SK-N-SH treated with all-trans-retinoic acid at 6 μM for 48 hours (cell line): ENCODE measurements at regions not wholly inside any gene's neighbourhood (a gene's known extent, or its start where the extent isn't known, plus 50 kb on each side); places are given as distances from the start of the nearest gene placed in this dataset.
A peak's percentile ranks its signal among the peaks of the same experiment; 100 is the strongest.

ENCODE experiments used
- ATAC-seq: fragments of 200-7000 bp; cut with Tn5 transposase; 3 replicates; pipeline ENCODE4 v1.9.1; 2020; ENCODE audit warnings: mild to moderate bottlenecking, moderate library complexity
- BACH2 ChIP-seq: fragments of 250-450 bp; sonication (Bioruptor Pico); IDR thresholded peaks from 2 replicates; pipeline ENCODE4 v1.9.0; 2021; ENCODE audit warnings: mild to moderate bottlenecking, borderline replicate concordance
- CSDC2 ChIP-seq: fragments of 250-450 bp; sonication (Bioruptor Pico); IDR thresholded peaks from 2 replicates; pipeline ENCODE4 v1.5.0; 2020; ENCODE audit warnings: mild to moderate bottlenecking, moderate library complexity
- ESRRG ChIP-seq: fragments of 250-450 bp; sonication (Bioruptor Pico); IDR thresholded peaks from 2 replicates; pipeline ENCODE4 v1.6.1; 2021; ENCODE audit warnings: mild to moderate bottlenecking
- GLIS3 ChIP-seq: fragments of 250-450 bp; sonication (Bioruptor Pico); IDR thresholded peaks from 2 replicates; pipeline ENCODE4 v1.5.0; 2020; ENCODE audit warnings: mild to moderate bottlenecking, moderate library complexity
- ISL1 ChIP-seq: fragments of 250-450 bp; sonication (Bioruptor Pico); IDR thresholded peaks from 2 replicates; pipeline ENCODE4 v2.1.2; 2022; ENCODE audit warnings: mild to moderate bottlenecking, moderate library complexity
- OSR1 ChIP-seq: fragments of 250-450 bp; sonication (Bioruptor Pico); IDR thresholded peaks from 2 replicates; pipeline ENCODE4 v1.8.0; 2022; ENCODE audit warnings: moderate library complexity, mild to moderate bottlenecking, inconsistent platforms
- PATZ1 ChIP-seq: fragments of 250-450 bp; sonication (Bioruptor Pico); IDR thresholded peaks from 2 replicates; pipeline ENCODE4 v1.8.0; 2020; ENCODE audit warnings: mild to moderate bottlenecking, moderate library complexity, borderline replicate concordance
- PPARA ChIP-seq: fragments of 250-450 bp; sonication (Bioruptor Pico); IDR thresholded peaks from 2 replicates; pipeline ENCODE4 v1.5.0; 2020; ENCODE audit warnings: mild to moderate bottlenecking, borderline replicate concordance
- RARB ChIP-seq: fragments of 250-450 bp; sonication (Bioruptor Pico); IDR thresholded peaks from 2 replicates; pipeline ENCODE4 v1.8.0; 2021; ENCODE audit warnings: mild to moderate bottlenecking, moderate library complexity
- SNAI2 ChIP-seq: fragments of 250-450 bp; sonication (Bioruptor Pico); IDR thresholded peaks from 2 replicates; pipeline ENCODE4 v1.5.0; 2020; ENCODE audit warnings: mild to moderate bottlenecking, moderate library complexity
- TCF4 ChIP-seq: fragments of 250-450 bp; sonication (Bioruptor Pico); IDR thresholded peaks from 2 replicates; pipeline ENCODE4 v1.8.0; 2021; ENCODE audit warnings: mild to moderate bottlenecking, moderate library complexity, borderline replicate concordance
- ZC3H10 ChIP-seq: fragments of 250-450 bp; sonication (Bioruptor Pico); IDR thresholded peaks from 2 replicates; pipeline ENCODE4 v1.5.1; 2021; ENCODE audit warnings: mild to moderate bottlenecking, moderate library complexity
- ZFP3 ChIP-seq: fragments of 250-450 bp; sonication (Bioruptor Pico); IDR thresholded peaks from 2 replicates; pipeline ENCODE4 v1.5.0; 2020; ENCODE audit warnings: mild to moderate bottlenecking, moderate library complexity
- ZFP30 ChIP-seq: fragments of 450-650 bp; formaldehyde crosslinking; IDR thresholded peaks from 2 replicates; pipeline ENCODE4 v1.5.0; 2022; ENCODE audit warnings: mild to moderate bottlenecking, moderate library complexity
- ZNF565 ChIP-seq: fragments of 450-650 bp; formaldehyde crosslinking; conservative IDR thresholded peaks from 2 replicates; pipeline ENCODE4 v1.5.0; 2020; ENCODE audit warnings: low read depth, mild to moderate bottlenecking, moderate library complexity
- ZNF70 ChIP-seq: fragments of 450-650 bp; formaldehyde crosslinking; IDR thresholded peaks from 2 replicates; pipeline ENCODE4 v1.5.0; 2020; ENCODE audit warnings: mild to moderate bottlenecking, moderate library complexity
- TF ChIP-seq, protein P1 (sequence below): fragments of 250-450 bp; sonication (Bioruptor Pico); IDR thresholded peaks from 2 replicates; pipeline ENCODE4 v1.5.0; 2020; ENCODE audit warnings: mild to moderate bottlenecking, moderate library complexity
- TF ChIP-seq, protein P2 (sequence below): fragments of 250-450 bp; sonication (Bioruptor Pico); IDR thresholded peaks from 2 replicates; pipeline ENCODE4 v1.5.1; 2021; ENCODE audit warnings: mild to moderate bottlenecking, moderate library complexity
- TF ChIP-seq, protein P3 (sequence below): fragments of 250-450 bp; sonication (Bioruptor Pico); IDR thresholded peaks from 2 replicates; pipeline ENCODE4 v1.5.1; 2020; ENCODE audit warnings: low read depth, mild to moderate bottlenecking, moderate library complexity
- TF ChIP-seq, protein P4 (sequence below): fragments of 250-450 bp; sonication (Bioruptor Pico); IDR thresholded peaks from 2 replicates; pipeline ENCODE4 v1.8.0; 2021; ENCODE audit warnings: low read depth, mild to moderate bottlenecking, moderate library complexity, borderline replicate concordance

- ATAC-seq, result no peak
- TF ChIP-seq ISL1 (CRISPR knock-in tag), result peak; percentile 22; the same call in 1 of the 2 replicates
- TF ChIP-seq BACH2, result no peak
- no peak for TF ChIP-seq SNAI2 (CRISPR knock-in tag)
- TF ChIP-seq, all 23 proteins: peak for 1
Observed at GRCh38 chr6:84517741-84518530, 246.5 kb downstream of the TBX18 start.

DNA sequence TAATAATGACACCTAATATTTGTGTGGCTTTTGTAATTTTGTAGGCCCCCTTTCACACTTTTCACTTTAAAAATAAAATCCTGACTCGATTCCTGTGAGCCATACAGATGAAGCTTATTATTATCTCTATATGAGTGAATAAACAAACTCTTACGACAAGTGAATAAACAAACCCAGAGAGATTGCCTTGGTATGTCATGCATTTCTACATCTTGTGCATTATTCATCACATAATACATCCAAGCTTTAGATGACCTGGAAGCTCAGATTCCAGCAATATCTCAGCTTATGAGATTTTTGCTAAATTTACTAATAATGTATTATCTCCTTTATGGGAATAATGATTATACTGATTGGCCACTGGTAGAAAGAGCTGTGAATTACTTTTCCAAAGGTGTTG lies 248.2 kb downstream of the TBX18 start:
- no peak for ATAC-seq
- TF ChIP-seq, protein P1, sequence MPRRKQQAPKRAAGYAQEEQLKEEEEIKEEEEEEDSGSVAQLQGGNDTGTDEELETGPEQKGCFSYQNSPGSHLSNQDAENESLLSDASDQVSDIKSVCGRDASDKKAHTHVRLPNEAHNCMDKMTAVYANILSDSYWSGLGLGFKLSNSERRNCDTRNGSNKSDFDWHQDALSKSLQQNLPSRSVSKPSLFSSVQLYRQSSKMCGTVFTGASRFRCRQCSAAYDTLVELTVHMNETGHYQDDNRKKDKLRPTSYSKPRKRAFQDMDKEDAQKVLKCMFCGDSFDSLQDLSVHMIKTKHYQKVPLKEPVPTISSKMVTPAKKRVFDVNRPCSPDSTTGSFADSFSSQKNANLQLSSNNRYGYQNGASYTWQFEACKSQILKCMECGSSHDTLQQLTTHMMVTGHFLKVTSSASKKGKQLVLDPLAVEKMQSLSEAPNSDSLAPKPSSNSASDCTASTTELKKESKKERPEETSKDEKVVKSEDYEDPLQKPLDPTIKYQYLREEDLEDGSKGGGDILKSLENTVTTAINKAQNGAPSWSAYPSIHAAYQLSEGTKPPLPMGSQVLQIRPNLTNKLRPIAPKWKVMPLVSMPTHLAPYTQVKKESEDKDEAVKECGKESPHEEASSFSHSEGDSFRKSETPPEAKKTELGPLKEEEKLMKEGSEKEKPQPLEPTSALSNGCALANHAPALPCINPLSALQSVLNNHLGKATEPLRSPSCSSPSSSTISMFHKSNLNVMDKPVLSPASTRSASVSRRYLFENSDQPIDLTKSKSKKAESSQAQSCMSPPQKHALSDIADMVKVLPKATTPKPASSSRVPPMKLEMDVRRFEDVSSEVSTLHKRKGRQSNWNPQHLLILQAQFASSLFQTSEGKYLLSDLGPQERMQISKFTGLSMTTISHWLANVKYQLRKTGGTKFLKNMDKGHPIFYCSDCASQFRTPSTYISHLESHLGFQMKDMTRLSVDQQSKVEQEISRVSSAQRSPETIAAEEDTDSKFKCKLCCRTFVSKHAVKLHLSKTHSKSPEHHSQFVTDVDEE (CRISPR knock-in tag), result no peak

GRCh38 chr6:84515067-84515466 lies 249.3 kb downstream of the TBX18 start:
- TF ChIP-seq OSR1 (CRISPR knock-in tag) (no peak), GLIS3 (CRISPR knock-in tag) (no peak)
- TF ChIP-seq, protein P2, sequence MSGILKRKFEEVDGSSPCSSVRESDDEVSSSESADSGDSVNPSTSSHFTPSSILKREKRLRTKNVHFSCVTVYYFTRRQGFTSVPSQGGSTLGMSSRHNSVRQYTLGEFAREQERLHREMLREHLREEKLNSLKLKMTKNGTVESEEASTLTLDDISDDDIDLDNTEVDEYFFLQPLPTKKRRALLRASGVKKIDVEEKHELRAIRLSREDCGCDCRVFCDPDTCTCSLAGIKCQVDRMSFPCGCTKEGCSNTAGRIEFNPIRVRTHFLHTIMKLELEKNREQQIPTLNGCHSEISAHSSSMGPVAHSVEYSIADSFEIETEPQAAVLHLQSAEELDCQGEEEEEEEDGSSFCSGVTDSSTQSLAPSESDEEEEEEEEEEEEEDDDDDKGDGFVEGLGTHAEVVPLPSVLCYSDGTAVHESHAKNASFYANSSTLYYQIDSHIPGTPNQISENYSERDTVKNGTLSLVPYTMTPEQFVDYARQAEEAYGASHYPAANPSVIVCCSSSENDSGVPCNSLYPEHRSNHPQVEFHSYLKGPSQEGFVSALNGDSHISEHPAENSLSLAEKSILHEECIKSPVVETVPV (CRISPR knock-in tag), result no peak
- ATAC-seq, result peak; percentile 52; the same call in 2 of the 3 replicates

DNA sequence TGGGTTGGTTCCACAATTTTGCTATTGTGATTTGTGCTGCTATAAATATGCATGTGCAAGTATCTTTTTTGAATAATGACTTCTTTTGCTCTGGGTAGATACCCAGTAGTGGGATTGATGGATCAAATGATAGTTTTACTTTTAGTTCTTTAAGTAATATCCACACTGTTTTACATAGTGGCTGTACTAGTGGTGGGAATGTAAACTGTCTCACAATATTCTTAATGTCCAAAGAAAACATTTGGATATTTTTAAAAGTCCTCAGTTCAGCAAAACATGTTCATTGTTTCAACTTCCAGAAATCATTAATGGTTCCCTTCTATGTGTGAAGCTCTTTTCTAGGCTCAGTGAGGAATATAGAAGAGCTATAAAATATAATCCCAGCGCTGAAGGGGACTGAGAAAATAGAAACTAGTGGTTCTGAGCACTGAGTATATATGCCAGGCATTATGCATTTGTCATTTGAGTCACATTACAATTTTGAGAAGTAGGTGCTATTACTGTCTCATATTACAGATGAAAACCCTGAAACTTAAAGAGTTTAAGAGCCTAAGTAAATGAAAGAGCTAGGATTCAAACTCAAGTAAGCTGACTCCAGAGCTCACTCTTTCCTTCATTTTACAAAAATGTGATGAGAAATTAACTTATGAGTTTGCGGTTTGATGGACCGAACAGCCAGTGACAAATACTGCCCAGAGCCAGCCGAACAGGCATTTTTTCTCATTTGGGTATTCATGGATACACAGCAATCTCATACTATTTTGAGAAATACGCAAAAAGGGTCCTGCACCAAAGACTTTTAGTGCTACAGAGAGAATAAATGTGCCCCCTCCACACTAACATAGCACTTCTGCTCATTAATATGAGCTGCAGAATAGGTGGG lies 250.1 kb downstream of the TBX18 start:
- TF ChIP-seq BACH2 (no peak), TCF4 (CRISPR knock-in tag) (no peak), ESRRG (no peak), ZC3H10 (no peak), SNAI2 (CRISPR knock-in tag) (no peak), ZNF565 (CRISPR knock-in tag) (no peak), ISL1 (CRISPR knock-in tag) (no peak), OSR1 (CRISPR knock-in tag) (no peak), GLIS3 (CRISPR knock-in tag) (no peak), RARB (CRISPR knock-in tag) (no peak), ZNF70 (CRISPR knock-in tag) (no peak), CSDC2 (CRISPR knock-in tag) (no peak), PATZ1 (CRISPR knock-in tag) (no peak), PPARA (CRISPR knock-in tag) (no peak), ZFP30 (CRISPR knock-in tag) (no peak), ZFP3 (no peak)
- TF ChIP-seq, protein P3, sequence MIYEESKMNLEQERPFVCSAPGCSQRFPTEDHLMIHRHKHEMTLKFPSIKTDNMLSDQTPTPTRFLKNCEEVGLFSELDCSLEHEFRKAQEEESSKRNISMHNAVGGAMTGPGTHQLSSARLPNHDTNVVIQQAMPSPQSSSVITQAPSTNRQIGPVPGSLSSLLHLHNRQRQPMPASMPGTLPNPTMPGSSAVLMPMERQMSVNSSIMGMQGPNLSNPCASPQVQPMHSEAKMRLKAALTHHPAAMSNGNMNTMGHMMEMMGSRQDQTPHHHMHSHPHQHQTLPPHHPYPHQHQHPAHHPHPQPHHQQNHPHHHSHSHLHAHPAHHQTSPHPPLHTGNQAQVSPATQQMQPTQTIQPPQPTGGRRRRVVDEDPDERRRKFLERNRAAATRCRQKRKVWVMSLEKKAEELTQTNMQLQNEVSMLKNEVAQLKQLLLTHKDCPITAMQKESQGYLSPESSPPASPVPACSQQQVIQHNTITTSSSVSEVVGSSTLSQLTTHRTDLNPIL (CRISPR knock-in tag), result no peak
- TF ChIP-seq, protein P2 (CRISPR knock-in tag), result no peak
- TF ChIP-seq, protein P4, sequence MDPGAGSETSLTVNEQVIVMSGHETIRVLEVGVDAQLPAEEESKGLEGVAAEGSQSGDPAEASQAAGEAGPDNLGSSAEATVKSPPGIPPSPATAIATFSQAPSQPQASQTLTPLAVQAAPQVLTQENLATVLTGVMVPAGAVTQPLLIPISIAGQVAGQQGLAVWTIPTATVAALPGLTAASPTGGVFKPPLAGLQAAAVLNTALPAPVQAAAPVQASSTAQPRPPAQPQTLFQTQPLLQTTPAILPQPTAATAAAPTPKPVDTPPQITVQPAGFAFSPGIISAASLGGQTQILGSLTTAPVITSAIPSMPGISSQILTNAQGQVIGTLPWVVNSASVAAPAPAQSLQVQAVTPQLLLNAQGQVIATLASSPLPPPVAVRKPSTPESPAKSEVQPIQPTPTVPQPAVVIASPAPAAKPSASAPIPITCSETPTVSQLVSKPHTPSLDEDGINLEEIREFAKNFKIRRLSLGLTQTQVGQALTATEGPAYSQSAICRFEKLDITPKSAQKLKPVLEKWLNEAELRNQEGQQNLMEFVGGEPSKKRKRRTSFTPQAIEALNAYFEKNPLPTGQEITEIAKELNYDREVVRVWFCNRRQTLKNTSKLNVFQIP (CRISPR knock-in tag), result no peak
- TF ChIP-seq, protein P1 (CRISPR knock-in tag), result no peak
- peak; percentile 62 for ATAC-seq
